H1 (cell line): ENCODE measurements at regions not wholly inside any gene's neighbourhood (a gene's known extent, or its start where the extent isn't known, plus 50 kb on each side); places are given as distances from the start of the nearest gene placed in this dataset.

ENCODE experiments used
- CTCF ChIA-PET: fragments of 300-600 bp; sonication (Branson Sonifier 250); formaldehyde crosslinking; loops from one replicate; lab custom pipeline; 2021; ENCODE audit not compliant: partially characterized antibody; lab: Charles Lee
- POLR2A ChIA-PET: fragments of 300-600 bp; sonication (Branson Sonifier 250); formaldehyde crosslinking; loops from one replicate; lab custom pipeline; 2021; ENCODE audit warnings: inconsistent platforms; ENCODE audit not compliant: partially characterized antibody; lab: Charles Lee
- DNase-seq, 2 experiments: peaks; one replicate each; pipeline versions ENCODE4 v3.0.0 to v3.0.0-alpha.2; 2010 to 2022; ENCODE audit warnings: low spot score in 2 of 2, low read depth in 1 of 2, mixed read lengths in 1 of 2
- FAIRE-seq: peaks from 2 replicates; lab custom pipeline; 2011; peaks lifted over from hg19 to GRCh38; lab: Jason Lieb, UNC
- H2AFZ ChIP-seq: 2 replicates; pipeline ENCODE4 v1.8.1; 2012; ENCODE audit warnings: low read length, inconsistent platforms
- H2AK5ac ChIP-seq: 2 replicates; pipeline ENCODE4 v1.6.1; 2013; ENCODE audit warnings: low read depth, low read length
- H2BK120ac ChIP-seq: replicated peaks from 2 replicates; pipeline ENCODE3; 2013; ENCODE audit warnings: low read depth, low read length, inconsistent platforms
- H2BK12ac ChIP-seq: 2 replicates; pipeline ENCODE4 v1.6.1; 2013; ENCODE audit warnings: low read depth, low read length
- H2BK15ac ChIP-seq: 2 replicates; pipeline ENCODE4 v1.6.1; 2013; ENCODE audit warnings: low read length
- H2BK20ac ChIP-seq: 2 replicates; pipeline ENCODE4 v1.6.1; 2013; ENCODE audit warnings: low read length
- H2BK5ac ChIP-seq: 2 replicates; pipeline ENCODE4 v1.6.1; 2013; ENCODE audit warnings: low read depth, low read length
- H3K14ac ChIP-seq: 2 replicates; pipeline ENCODE4 v1.6.1; 2013; ENCODE audit warnings: inconsistent platforms; ENCODE audit not compliant: insufficient read length
- H3K18ac ChIP-seq: 2 replicates; pipeline ENCODE4 v1.6.1; 2013; ENCODE audit warnings: low read length; ENCODE audit errors: extremely low read depth
- H3K23ac ChIP-seq: 2 replicates; pipeline ENCODE4 v1.6.1; 2013; ENCODE audit warnings: inconsistent platforms; ENCODE audit not compliant: insufficient read length
- H3K23me2 ChIP-seq: 2 replicates; pipeline ENCODE4 v1.6.1; 2013; ENCODE audit warnings: low read depth, low read length
- H3K27ac ChIP-seq: 2 replicates; pipeline ENCODE4 v1.6.1; 2011; ENCODE audit warnings: low read depth, low read length, inconsistent platforms
- H3K27me3 ChIP-seq, 4 experiments: replicated peaks in 1 of 4; 1 replicate in 1 of 4; 2 replicates in 3 of 4; pipeline versions ENCODE4 v1.6.1 to v1.8.1; 2011 to 2013; ENCODE audit warnings: low read length in 3 of 4, mild to moderate bottlenecking in 3 of 4, inconsistent platforms in 2 of 4, mixed read lengths in 2 of 4, moderate library complexity in 1 of 4; ENCODE audit not compliant: control insufficient read depth in 3 of 4, insufficient read depth in 3 of 4; ENCODE audit errors: extremely low read depth in 1 of 4
- H3K36me3 ChIP-seq, 4 experiments: 2 replicates each; pipeline versions ENCODE4 v1.6.1 to v1.8.1; 2011 to 2013; ENCODE audit warnings: mild to moderate bottlenecking in 4 of 4, low read length in 3 of 4, moderate library complexity in 2 of 4, control low read depth in 1 of 4, inconsistent platforms in 1 of 4; ENCODE audit not compliant: insufficient read depth in 4 of 4, control insufficient read depth in 2 of 4
- H3K4ac ChIP-seq: replicated peaks from 2 replicates; pipeline ENCODE3; 2013; ENCODE audit warnings: low read length, low read depth, mixed read lengths, inconsistent platforms; ENCODE audit not compliant: insufficient read length
- H3K4me1 ChIP-seq, 4 experiments: replicated peaks in 1 of 4; 1 replicate in 1 of 4; 2 replicates in 3 of 4; pipeline versions ENCODE4 v1.6.1 to v1.8.1; 2011 to 2013; ENCODE audit warnings: low read length in 3 of 4, inconsistent platforms in 2 of 4, mixed read lengths in 1 of 4; ENCODE audit not compliant: insufficient read depth in 4 of 4, control insufficient read depth in 3 of 4
- H3K4me2 ChIP-seq, 2 experiments: 2 replicates each; pipeline versions ENCODE4 v1.6.1 to v1.8.1; 2011 to 2013; ENCODE audit warnings: low read depth in 2 of 2, low read length in 2 of 2, control low read depth in 1 of 2, inconsistent platforms in 1 of 2, mild to moderate bottlenecking in 1 of 2; ENCODE audit not compliant: insufficient read depth in 1 of 2
- H3K4me3 ChIP-seq, 4 experiments: fragments of 200-600, 300-600 bp in 1 of 4; sonication (generic), shearing (Covaris generic), sonication (Bioruptor Twin) in 1 of 4; 2 replicates each; pipeline versions ENCODE4 v1.5.1 to v1.8.1; 2011 to 2016; ENCODE audit warnings: low read length in 4 of 4, low read depth in 3 of 4, control low read depth in 2 of 4, inconsistent platforms in 2 of 4, mild to moderate bottlenecking in 2 of 4, mixed read lengths in 1 of 4, moderate library complexity in 1 of 4; ENCODE audit not compliant: insufficient read depth in 2 of 4; ENCODE audit errors: extremely low read depth in 1 of 4
- H3K56ac ChIP-seq: replicated peaks from 2 replicates; pipeline ENCODE3; 2013; ENCODE audit warnings: low read depth, mild to moderate bottlenecking, mixed read lengths, low read length, inconsistent platforms; ENCODE audit not compliant: insufficient read length
- H3K79me1 ChIP-seq: 2 replicates; pipeline ENCODE4 v1.6.1; 2013; ENCODE audit warnings: low read depth, low read length, control low read depth
- H3K79me2 ChIP-seq, 2 experiments: 2 replicates each; pipeline versions ENCODE4 v1.6.1 to v1.8.1; 2012 to 2013; ENCODE audit warnings: low read length in 2 of 2, mild to moderate bottlenecking in 2 of 2, inconsistent platforms in 1 of 2; ENCODE audit not compliant: insufficient read depth in 2 of 2, control insufficient read depth in 1 of 2
- H3K9ac ChIP-seq, 4 experiments: replicated peaks in 1 of 4; 1 replicate in 1 of 4; 2 replicates in 3 of 4; pipeline versions ENCODE4 v1.6.1 to v1.8.1; 2011 to 2013; ENCODE audit warnings: low read depth in 3 of 4, low read length in 3 of 4, control low read depth in 2 of 4, mild to moderate bottlenecking in 2 of 4, moderate library complexity in 2 of 4, inconsistent platforms in 1 of 4; ENCODE audit errors: extremely low read depth in 1 of 4
- H3K9me3 ChIP-seq, 2 experiments: 2 replicates each; pipeline versions ENCODE4 v1.6.1 to v1.8.1; 2012 to 2013; ENCODE audit warnings: mild to moderate bottlenecking in 2 of 2, moderate library complexity in 2 of 2, control low read depth in 1 of 2, inconsistent platforms in 1 of 2, low read depth in 1 of 2, low read length in 1 of 2, mixed read lengths in 1 of 2; ENCODE audit not compliant: insufficient read depth in 2 of 2
- H4K20me1 ChIP-seq, 2 experiments: replicated peaks in 1 of 2; 2 replicates each; pipeline versions ENCODE3 to v1.8.1; 2011 to 2013; ENCODE audit warnings: inconsistent platforms in 2 of 2, low read length in 2 of 2, mild to moderate bottlenecking in 1 of 2; ENCODE audit not compliant: insufficient read depth in 2 of 2, control insufficient read depth in 1 of 2
- H4K5ac ChIP-seq: 2 replicates; pipeline ENCODE4 v1.6.1; 2013; ENCODE audit warnings: low read length, low read depth, mixed read lengths, inconsistent platforms; ENCODE audit not compliant: insufficient read length
- H4K8ac ChIP-seq: 2 replicates; pipeline ENCODE4 v1.8.0; 2013; ENCODE audit warnings: mild to moderate bottlenecking, moderate library complexity, low read length, inconsistent platforms; ENCODE audit not compliant: insufficient read depth; ENCODE audit errors: extremely low read depth
- H4K91ac ChIP-seq: replicated peaks from 2 replicates; pipeline ENCODE3; 2013; ENCODE audit warnings: low read length, mixed read lengths, inconsistent platforms; ENCODE audit not compliant: insufficient read length
- CBX8 ChIP-seq: fragments of 300-800, 300-1000 bp; sonication (generic); IDR thresholded peaks from 2 replicates; pipeline ENCODE4 v1.7.1; 2016; ENCODE audit warnings: low read depth, low read length, borderline replicate concordance
- CHD2 ChIP-seq: IDR thresholded peaks from 2 replicates; pipeline ENCODE4 v1.6.1; 2012; ENCODE audit warnings: low read length, improper control_type of control experiment
- EGR1 ChIP-seq: IDR thresholded peaks from 2 replicates; pipeline ENCODE4 v1.6.1; 2011; ENCODE audit warnings: low read depth, low read length, borderline replicate concordance
- FOSL1 ChIP-seq: IDR thresholded peaks from 2 replicates; pipeline ENCODE4 v1.6.1; 2011; ENCODE audit warnings: mild to moderate bottlenecking, low read depth, low read length, moderate library complexity; ENCODE audit not compliant: insufficient read depth
- GABPA ChIP-seq: IDR thresholded peaks from 2 replicates; pipeline ENCODE4 v1.6.1; 2011; ENCODE audit warnings: mild to moderate bottlenecking, low read length, moderate library complexity, borderline replicate concordance; ENCODE audit not compliant: insufficient read depth
- NRF1 ChIP-seq: IDR thresholded peaks from 2 replicates; pipeline ENCODE4 v1.6.1; 2011; ENCODE audit warnings: mild to moderate bottlenecking, low read depth, low read length, improper control_type of control experiment
- RAD21 ChIP-seq, 2 experiments: IDR thresholded peaks in 1 of 2; conservative IDR thresholded peaks in 1 of 2; 2 replicates each; pipeline ENCODE4 v1.6.1; 2011; ENCODE audit warnings: low read depth in 2 of 2, low read length in 2 of 2, improper control_type of control experiment in 1 of 2, inconsistent platforms in 1 of 2, mild to moderate bottlenecking in 1 of 2, moderate library complexity in 1 of 2
- RBBP5 ChIP-seq: IDR thresholded peaks from 2 replicates; pipeline ENCODE4 v1.7.1; 2012; ENCODE audit warnings: low read depth, mild to moderate bottlenecking, inconsistent platforms, low read length, moderate library complexity, borderline replicate concordance
- RFX5 ChIP-seq: IDR thresholded peaks from 2 replicates; pipeline ENCODE4 v1.6.1; 2011; ENCODE audit warnings: low read depth, low read length, improper control_type of control experiment, borderline replicate concordance
- SRF ChIP-seq: IDR thresholded peaks from 2 replicates; pipeline ENCODE4 v1.6.1; 2011; ENCODE audit warnings: mild to moderate bottlenecking, low read depth, low read length, moderate library complexity
- YY1 ChIP-seq: IDR thresholded peaks from 2 replicates; pipeline ENCODE4 v1.6.1; 2011; ENCODE audit warnings: low read depth, mild to moderate bottlenecking, low read length
- ZNF274 ChIP-seq: IDR thresholded peaks from 2 replicates; pipeline ENCODE4 v1.7.0; 2012; ENCODE audit warnings: low read length, borderline replicate concordance; ENCODE audit errors: extremely low read depth
- WGBS, 2 experiments: shearing (Covaris generic) in 1 of 2; methylation state at CpG; one replicate each; pipeline versions ENCODE4 v1.1.6 to v1.1.7; 2013 to 2015; ENCODE audit warnings: low lambda C conversion rate in 2 of 2, mixed read lengths in 2 of 2, inconsistent platforms in 1 of 2, low coverage in 1 of 2, missing lambda C conversion rate in 1 of 2; ENCODE audit not compliant: insufficient replicate concordance in 2 of 2, insufficient coverage in 1 of 2, insufficient read length in 1 of 2; ENCODE audit errors: extremely low coverage in 1 of 2, missing lambda C conversion rate in 1 of 2; 5-methylcytosine and 5-hydroxymethylcytosine counted together

GRCh38 chr6:47414423-47415167 lies 63.0 kb upstream of the CD2AP start:
- H3K4me3 ChIP-seq: no peak overlapping the region
- no peak overlapping the region for H3K27ac ChIP-seq
- no peaks in the 10 kb centered on the region for H3K36me3 ChIP-seq
- no peaks in the 10 kb centered on the region for H4K20me1 ChIP-seq
- H2AK5ac ChIP-seq: no peak overlapping the region
- no peaks in the 10 kb centered on the region for H3K79me1 ChIP-seq
- ChIA-PET POLR2A (interaction anchor here (1.1 to 1.6 kb wide), 2 partner anchors 14 to 63 kb away, joined by 5 read pairs; partner anchors contain the start of gene CD2AP), CTCF (interaction anchor here (0.6 to 3.4 kb wide), 18 partner anchors 9 to 778 kb away, joined by 3 to 16 read pairs (median 4); partner anchors contain the start of genes CD2AP and OPN5)
- H4K91ac ChIP-seq: no peak overlapping the region
- H2BK5ac ChIP-seq: no peak overlapping the region
- H4K5ac ChIP-seq: no peak overlapping the region
- no peak overlapping the region for H3K18ac ChIP-seq
- no peak overlapping the region for H3K4ac ChIP-seq
- H3K56ac ChIP-seq: no peak overlapping the region
- no peak overlapping the region for H3K9ac ChIP-seq
- FAIRE-seq (no peak), DNase-seq (no peak)
- no peak overlapping the region for H3K23ac ChIP-seq
- no peak overlapping the region for H2BK120ac ChIP-seq
- 77% methylated on average over 14 of the region's 14 CpGs; no CpG with 5 or more reads in 1 of the 2 experiments for WGBS, 2 experiments
- H3K9me3 ChIP-seq: no peaks in the 10 kb centered on the region
- peak overlapping the region; percentile 50; the same call in 1 of the 2 replicates for H2BK20ac ChIP-seq
- no peaks in the 10 kb centered on the region for H3K79me2 ChIP-seq
- H3K4me1 ChIP-seq: no peaks in the 10 kb centered on the region
- peak overlapping the region; percentile 91 for H2AFZ ChIP-seq
- H3K23me2 ChIP-seq: no peaks in the 10 kb centered on the region
- H3K27me3 ChIP-seq: peaks cover 0 to 1% (median 0%) of the 10 kb centered on the region in 4 experiments; a peak in 1 of 7 replicates
- H2BK12ac ChIP-seq: no peak overlapping the region
- H3K14ac ChIP-seq: no peak overlapping the region
- no peak overlapping the region for H2BK15ac ChIP-seq
- H4K8ac ChIP-seq: no peak overlapping the region
- H3K4me2 ChIP-seq: no peak overlapping the region
- TF ChIP-seq EGR1 (no peak), CBX8 (no peak), RFX5 (no peak), CHD2 (no peak), NRF1 (no peak), ZNF274 (no peak), RBBP5 (no peak), FOSL1 (no peak), RAD21 (IDR thresholded peaks at IDR 0.05 in 1 of 2, conservative IDR thresholded peaks at IDR 0.05 in 1 of 2; ENCODE audit: low read depth in 2 of 2, low read length in 2 of 2) (no peak), SRF (no peak), YY1 (no peak), GABPA (no peak)
